Progenitor cell of endocrine pancreas (in vitro differentiated cells): ENCODE measurements at regions not wholly inside any gene's neighbourhood (a gene's known extent, or its start where the extent isn't known, plus 50 kb on each side); places are given as distances from the start of the nearest gene placed in this dataset.
"Not testable (repeated sequence)": the region's sequence is repeated elsewhere in the genome, so short reads cannot be mapped to it uniquely, and the experiment has no call there.

ENCODE experiments used
- DNase-seq: peaks from one replicate; pipeline ENCODE4 v3.0.0; 2021; ENCODE audit warnings: low spot score; ENCODE audit not compliant: unreplicated experiment
- H3K27ac Mint-ChIP-seq: 2 replicates; pipeline ENCODE4 v1.8.0; 2021; ENCODE audit warnings: mild to moderate bottlenecking, moderate library complexity, mixed read lengths
- H3K27me3 Mint-ChIP-seq: 2 replicates; pipeline ENCODE4 v1.8.0; 2021; ENCODE audit warnings: mixed read lengths
- H3K36me3 Mint-ChIP-seq: 2 replicates; pipeline ENCODE4 v1.8.0; 2022; ENCODE audit warnings: mixed read lengths; ENCODE audit not compliant: insufficient read depth
- H3K4me1 Mint-ChIP-seq: 2 replicates; pipeline ENCODE4 v1.8.0; 2021; ENCODE audit warnings: low read depth, mixed read lengths
- H3K4me3 Mint-ChIP-seq: 2 replicates; pipeline ENCODE4 v1.8.0; 2021; ENCODE audit warnings: low read depth, mild to moderate bottlenecking, moderate library complexity, mixed read lengths
- H3K9me3 Mint-ChIP-seq: 2 replicates; pipeline ENCODE4 v1.8.0; 2021; ENCODE audit warnings: low read depth, mixed read lengths
- CTCF ChIP-seq: fragments of 200-600 bp; sonication (generic); IDR thresholded peaks from one replicate; pipeline ENCODE4 v1.5.0; 2021; ENCODE audit warnings: antibody characterized with exemption, mild to moderate bottlenecking; ENCODE audit not compliant: unreplicated experiment

GRCh38 chr1:163628034-163628773 is 306.4 kb downstream of the NUF2 start:
- Mint-ChIP-seq H3K36me3 (peaks cover 8% of the 10 kb centered on the region), H3K27ac (no peak overlapping the region), H3K9me3 (peaks cover 29% of the 10 kb centered on the region), H3K4me1 (peaks cover 11% of the 10 kb centered on the region), H3K27me3 (no peaks in the 10 kb centered on the region), H3K4me3 (no peak overlapping the region)
- no peak for DNase-seq
- TF ChIP-seq CTCF, result no peak

- Mint-ChIP-seq H3K36me3 (peaks cover 8% of the 10 kb centered on the region), H3K4me3 (no peak overlapping the region), H3K4me1 (peaks cover 5% of the 10 kb centered on the region), H3K27me3 (no peaks in the 10 kb centered on the region), H3K27ac (no peak overlapping the region), H3K9me3 (peaks cover 35% of the 10 kb centered on the region)
- no peak for TF ChIP-seq CTCF
- no peak for DNase-seq
These were observed 310.5 kb downstream of the NUF2 start for GRCh38 chr1:163632269-163632668.

- TF ChIP-seq CTCF, result no peak
- Mint-ChIP-seq H3K9me3 (peaks cover 35% of the 10 kb centered on the region), H3K27me3 (no peaks in the 10 kb centered on the region), H3K4me3 (no peak overlapping the region), H3K4me1 (peaks cover 5% of the 10 kb centered on the region), H3K27ac (no peak overlapping the region), H3K36me3 (peaks cover 8% of the 10 kb centered on the region)
- DNase-seq, result no peak
These were observed 311.6 kb downstream of the NUF2 start for GRCh38 chr1:163633366-163633765.

GRCh38 chr1:163645676-163646075 is 323.9 kb downstream of the NUF2 start:
- H3K27ac Mint-ChIP-seq, result not testable (repeated sequence)

GRCh38 chr1:163650624-163651023 is 328.9 kb downstream of the NUF2 start:
- Mint-ChIP-seq H3K9me3 (peaks cover 7% of the 10 kb centered on the region), H3K4me1 (peaks cover 6% of the 10 kb centered on the region), H3K36me3 (no peaks in the 10 kb centered on the region), H3K4me3 (no peak overlapping the region), H3K27me3 (no peaks in the 10 kb centered on the region), H3K27ac (no peak overlapping the region)
- DNase-seq, result no peak
- TF ChIP-seq CTCF, result no peak

More at GRCh38 chr1:163645676-163646075, 323.9 kb downstream of the NUF2 start:
- not testable (repeated sequence) for H3K9me3 Mint-ChIP-seq, H3K27me3 Mint-ChIP-seq, H3K36me3 Mint-ChIP-seq, H3K4me3 Mint-ChIP-seq, H3K4me1 Mint-ChIP-seq, DNase-seq

- TF ChIP-seq CTCF, result no peak
- H3K27ac Mint-ChIP-seq, result no peak overlapping the region
- DNase-seq, result no peak
- H3K36me3 Mint-ChIP-seq, result no peaks in the 10 kb centered on the region
- H3K9me3 Mint-ChIP-seq, result no peaks in the 10 kb centered on the region
- H3K4me3 Mint-ChIP-seq, result no peak overlapping the region
- H3K4me1 Mint-ChIP-seq, result peaks cover 12% of the 10 kb centered on the region
- H3K27me3 Mint-ChIP-seq, result no peaks in the 10 kb centered on the region
These were observed 330.7 kb downstream of the NUF2 start for GRCh38 chr1:163652441-163652840.
